Uterus (tissue), 2 donors: ENCODE measurements at regions not wholly inside any gene's neighbourhood (a gene's known extent, or its start where the extent isn't known, plus 50 kb on each side); places are given as distances from the start of the nearest gene placed in this dataset.

Source experiments
- POLR2A ChIP-seq, 2 donors: fragments of 450-650 bp; IDR thresholded peaks; one replicate each; pipeline ENCODE4 v1.6.1; 2016; ENCODE audit warnings: antibody characterized with exemption in 2 of 2, mild to moderate bottlenecking in 1 of 2, moderate library complexity in 1 of 2
- TF ChIP-seq, protein P1 (sequence below), 4 experiments: fragments of 200-600 bp in 2 of 4; fragments of 450-650 bp in 2 of 4; sonication (generic) in 2 of 4; IDR thresholded peaks; one replicate each; pipeline ENCODE4 v1.5.1; 2016 to 2019; ENCODE audit warnings: antibody characterized with exemption in 4 of 4, mild to moderate bottlenecking in 2 of 4, moderate library complexity in 1 of 4

DNA sequence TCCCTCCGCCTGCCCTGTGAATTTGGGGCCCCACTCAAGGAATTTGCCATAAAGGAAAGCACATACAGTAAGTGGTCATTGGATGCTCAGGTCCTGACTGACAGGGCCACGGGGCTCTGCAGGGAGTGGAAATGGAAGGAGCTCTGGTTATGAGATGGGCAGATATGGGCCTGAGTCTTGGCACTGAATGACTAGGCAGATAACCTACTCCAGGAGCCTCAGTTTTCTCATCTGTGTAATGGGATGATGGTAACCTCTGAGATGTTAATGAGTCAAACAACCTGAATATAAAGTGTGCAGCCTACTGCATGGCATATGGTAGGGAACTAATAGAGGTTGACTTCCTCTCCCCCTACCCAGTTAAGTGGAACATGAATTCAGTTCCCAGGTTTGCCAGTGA is 56.4 kb upstream of the NAA20 start:
- TF ChIP-seq, protein P1, sequence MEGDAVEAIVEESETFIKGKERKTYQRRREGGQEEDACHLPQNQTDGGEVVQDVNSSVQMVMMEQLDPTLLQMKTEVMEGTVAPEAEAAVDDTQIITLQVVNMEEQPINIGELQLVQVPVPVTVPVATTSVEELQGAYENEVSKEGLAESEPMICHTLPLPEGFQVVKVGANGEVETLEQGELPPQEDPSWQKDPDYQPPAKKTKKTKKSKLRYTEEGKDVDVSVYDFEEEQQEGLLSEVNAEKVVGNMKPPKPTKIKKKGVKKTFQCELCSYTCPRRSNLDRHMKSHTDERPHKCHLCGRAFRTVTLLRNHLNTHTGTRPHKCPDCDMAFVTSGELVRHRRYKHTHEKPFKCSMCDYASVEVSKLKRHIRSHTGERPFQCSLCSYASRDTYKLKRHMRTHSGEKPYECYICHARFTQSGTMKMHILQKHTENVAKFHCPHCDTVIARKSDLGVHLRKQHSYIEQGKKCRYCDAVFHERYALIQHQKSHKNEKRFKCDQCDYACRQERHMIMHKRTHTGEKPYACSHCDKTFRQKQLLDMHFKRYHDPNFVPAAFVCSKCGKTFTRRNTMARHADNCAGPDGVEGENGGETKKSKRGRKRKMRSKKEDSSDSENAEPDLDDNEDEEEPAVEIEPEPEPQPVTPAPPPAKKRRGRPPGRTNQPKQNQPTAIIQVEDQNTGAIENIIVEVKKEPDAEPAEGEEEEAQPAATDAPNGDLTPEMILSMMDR (IDR thresholded peaks at IDR 0.05): no peak
- TF ChIP-seq POLR2A (IDR thresholded peaks at IDR 0.05): no peak
